Transverse colon (tissue), 4 donors: ENCODE measurements at regions not wholly inside any gene's neighbourhood (a gene's known extent, or its start where the extent isn't known, plus 50 kb on each side); places are given as distances from the start of the nearest gene placed in this dataset.

ENCODE experiments used
- DNase-seq: peaks from one replicate; pipeline ENCODE4 v3.0.0-alpha.2; 2019
- H3K27ac ChIP-seq, 4 donors: fragments of 200-600 bp; sonication (generic); 2 replicates each; pipeline ENCODE4 v1.5.1; 2016 to 2018; ENCODE audit warnings: inconsistent platforms in 4 of 4
- H3K27me3 ChIP-seq: fragments of 200-600 bp; sonication (generic); 2 replicates; pipeline ENCODE4 v1.5.1; 2017; ENCODE audit warnings: inconsistent platforms
- H3K36me3 ChIP-seq, 4 donors: fragments of 200-600 bp; sonication (generic); 2 replicates each; pipeline ENCODE4 v1.5.1; 2017 to 2019; ENCODE audit warnings: inconsistent platforms in 4 of 4
- H3K4me1 ChIP-seq, 4 donors: fragments of 200-600 bp; sonication (generic); 2 replicates each; pipeline ENCODE4 v1.5.1; 2017 to 2020; ENCODE audit warnings: inconsistent platforms in 4 of 4
- H3K4me3 ChIP-seq, 4 donors: fragments of 200-600 bp; sonication (generic); 1 replicate in 1 of 4; 2 replicates in 3 of 4; pipeline versions ENCODE4 v1.5.1 to v1.6.1; 2017 to 2019; ENCODE audit warnings: inconsistent platforms in 4 of 4
- H3K9me3 ChIP-seq, 2 donors: fragments of 200-600 bp; sonication (generic); 2 replicates each; pipeline ENCODE4 v1.5.1; 2017 to 2019; ENCODE audit warnings: inconsistent platforms in 2 of 2
- EP300 ChIP-seq: sonication (generic); formaldehyde crosslinking; IDR thresholded peaks from one replicate; pipeline ENCODE4 v1.6.1; 2017; ENCODE audit warnings: antibody characterized with exemption, low read depth
- POLR2A ChIP-seq: fragments of 450-650 bp; IDR thresholded peaks from one replicate; pipeline ENCODE4 v1.6.1; 2016; ENCODE audit warnings: antibody characterized with exemption, mild to moderate bottlenecking, moderate library complexity
- POLR2AphosphoS5 ChIP-seq, 3 donors: sonication (generic); formaldehyde crosslinking; IDR thresholded peaks; one replicate each; pipeline ENCODE4 v1.6.1; 2016; ENCODE audit warnings: antibody characterized with exemption in 3 of 3
- WGBS, 2 donors: methylation state at CpG; one replicate each; pipeline ENCODE4 v1.1.5; 2018; ENCODE audit warnings: low coverage in 1 of 2; 5-methylcytosine and 5-hydroxymethylcytosine counted together
- in situ Hi-C, 4 donors: fragments of 200-750 bp; cut with MboI; loops; one replicate each; pipeline versions ENCODE4 v1.15.0 to v1.15.1; 2017; ENCODE audit warnings: low sequenced_read_pairs in 3 of 4, low pct_ligation_motif_present in 1 of 4, low pct_unique_long_range_greater_than_20kb in 1 of 4
- intact Hi-C: fragments of 100-400 bp; cut with DNase I; formaldehyde crosslinking; loops from one replicate; pipeline ENCODE4 v1.15.1; 2023; ENCODE audit warnings: low total_unique reads
- TF ChIP-seq, protein P1 (sequence below), 5 experiments: fragments of 200-600 bp in 3 of 5; fragments of 450-650 bp in 2 of 5; sonication (generic) in 3 of 5; IDR thresholded peaks; 1 replicate in 2 of 5; 2 replicates in 3 of 5; pipeline ENCODE4 v1.5.1; 2016 to 2017; ENCODE audit warnings: antibody characterized with exemption in 5 of 5, inconsistent platforms in 3 of 5, mild to moderate bottlenecking in 2 of 5, moderate library complexity in 1 of 5

DNA sequence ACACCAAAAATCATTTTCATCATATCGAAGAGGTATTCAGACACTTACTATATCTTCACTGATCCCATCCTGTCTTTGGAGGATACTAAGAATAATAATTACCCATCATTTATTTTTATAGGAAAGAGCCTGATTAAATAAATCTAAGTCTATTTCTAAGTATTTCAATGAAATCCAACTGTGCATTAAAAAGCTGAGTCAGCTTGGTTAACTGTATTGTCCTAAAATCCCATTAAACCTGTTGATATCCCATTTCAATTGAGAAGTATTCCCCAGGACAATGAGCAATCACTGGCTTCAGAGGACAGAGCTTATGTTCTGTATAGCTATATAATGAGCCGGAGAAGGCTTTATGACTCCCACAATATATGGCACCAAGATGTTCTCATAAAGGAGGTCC lies 142.0 kb upstream of the RORB start:
- Histone ChIP-seq H3K36me3 (no peaks in the 10 kb centered on the region), H3K4me1 (no peaks in the 10 kb centered on the region), H3K27ac (no peak overlapping the region), H3K9me3 (no peaks in the 10 kb centered on the region), H3K4me3 (no peak overlapping the region), H3K27me3 (no peaks in the 10 kb centered on the region)
- DNase-seq: no peak
- in situ Hi-C loops: no loop called here
- no peak for TF ChIP-seq POLR2AphosphoS5 (IDR thresholded peaks at IDR 0.05)
- 74 to 78% methylated on average over 1 to 2 of the region's 2 CpGs for WGBS, 2 donors
- intact Hi-C loops: no loop called here

DNA sequence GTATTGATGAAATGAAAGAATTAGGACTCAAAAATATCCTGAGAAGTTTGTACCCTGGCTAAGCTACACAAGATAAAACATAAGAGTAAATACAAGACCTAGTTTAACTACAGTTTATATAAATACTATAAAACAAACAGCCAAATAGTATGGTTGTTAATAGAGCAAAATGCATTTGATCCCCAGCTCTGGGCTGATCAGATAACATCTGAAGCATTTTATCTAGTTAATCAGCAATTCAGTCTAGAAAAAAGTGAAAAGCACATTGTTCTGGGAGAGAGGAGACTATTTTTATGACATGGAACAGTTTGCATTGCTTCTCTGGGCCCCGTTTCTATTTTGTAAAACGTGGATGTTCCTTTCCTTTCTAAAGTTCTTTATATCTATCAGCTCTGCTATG lies 139.6 kb upstream of the RORB start:
- no peaks in the 10 kb centered on the region for H3K4me1 ChIP-seq
- WGBS, 2 donors: 26% methylated on average over 2 of the region's 2 CpGs; no CpG with 5 or more reads in 1 of the 2 donors
- H3K9me3 ChIP-seq: no peaks in the 10 kb centered on the region
- H3K27ac ChIP-seq: no peak overlapping the region
- DNase-seq: no peak
- H3K36me3 ChIP-seq: no peaks in the 10 kb centered on the region
- H3K4me3 ChIP-seq: no peak overlapping the region
- in situ Hi-C loops: no loop called here
- TF ChIP-seq EP300 (no peak), POLR2AphosphoS5 (IDR thresholded peaks at IDR 0.05) (no peak), POLR2A (no peak)
- TF ChIP-seq, protein P1, sequence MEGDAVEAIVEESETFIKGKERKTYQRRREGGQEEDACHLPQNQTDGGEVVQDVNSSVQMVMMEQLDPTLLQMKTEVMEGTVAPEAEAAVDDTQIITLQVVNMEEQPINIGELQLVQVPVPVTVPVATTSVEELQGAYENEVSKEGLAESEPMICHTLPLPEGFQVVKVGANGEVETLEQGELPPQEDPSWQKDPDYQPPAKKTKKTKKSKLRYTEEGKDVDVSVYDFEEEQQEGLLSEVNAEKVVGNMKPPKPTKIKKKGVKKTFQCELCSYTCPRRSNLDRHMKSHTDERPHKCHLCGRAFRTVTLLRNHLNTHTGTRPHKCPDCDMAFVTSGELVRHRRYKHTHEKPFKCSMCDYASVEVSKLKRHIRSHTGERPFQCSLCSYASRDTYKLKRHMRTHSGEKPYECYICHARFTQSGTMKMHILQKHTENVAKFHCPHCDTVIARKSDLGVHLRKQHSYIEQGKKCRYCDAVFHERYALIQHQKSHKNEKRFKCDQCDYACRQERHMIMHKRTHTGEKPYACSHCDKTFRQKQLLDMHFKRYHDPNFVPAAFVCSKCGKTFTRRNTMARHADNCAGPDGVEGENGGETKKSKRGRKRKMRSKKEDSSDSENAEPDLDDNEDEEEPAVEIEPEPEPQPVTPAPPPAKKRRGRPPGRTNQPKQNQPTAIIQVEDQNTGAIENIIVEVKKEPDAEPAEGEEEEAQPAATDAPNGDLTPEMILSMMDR (IDR thresholded peaks at IDR 0.05): no peak
- intact Hi-C loops: no loop called here
- H3K27me3 ChIP-seq: no peaks in the 10 kb centered on the region

DNA sequence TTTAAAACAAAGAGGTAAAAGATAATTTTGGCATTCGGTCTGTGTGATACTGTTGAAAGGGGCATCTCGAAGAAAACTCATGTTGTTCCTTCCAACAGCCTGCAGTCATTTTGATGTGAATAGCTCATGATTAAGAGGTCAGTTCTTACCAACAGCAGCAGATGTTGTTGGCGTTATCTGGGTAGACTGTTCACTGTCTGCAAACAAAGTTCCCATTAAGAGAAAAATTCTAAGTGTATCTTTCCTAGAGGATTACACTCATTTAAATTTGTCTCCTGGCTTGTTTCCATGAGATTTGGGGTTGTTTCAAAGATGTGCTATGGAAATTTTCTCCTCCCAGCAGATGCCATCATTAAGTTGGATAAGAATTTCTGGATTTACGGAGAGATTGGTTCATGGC lies 138.2 kb upstream of the RORB start:
- H3K4me1 ChIP-seq: no peaks in the 10 kb centered on the region
- no peak for TF ChIP-seq POLR2AphosphoS5 (IDR thresholded peaks at IDR 0.05)
- TF ChIP-seq EP300: no peak
- TF ChIP-seq POLR2A: no peak
- TF ChIP-seq, protein P1 (IDR thresholded peaks at IDR 0.05): no peak

DNA sequence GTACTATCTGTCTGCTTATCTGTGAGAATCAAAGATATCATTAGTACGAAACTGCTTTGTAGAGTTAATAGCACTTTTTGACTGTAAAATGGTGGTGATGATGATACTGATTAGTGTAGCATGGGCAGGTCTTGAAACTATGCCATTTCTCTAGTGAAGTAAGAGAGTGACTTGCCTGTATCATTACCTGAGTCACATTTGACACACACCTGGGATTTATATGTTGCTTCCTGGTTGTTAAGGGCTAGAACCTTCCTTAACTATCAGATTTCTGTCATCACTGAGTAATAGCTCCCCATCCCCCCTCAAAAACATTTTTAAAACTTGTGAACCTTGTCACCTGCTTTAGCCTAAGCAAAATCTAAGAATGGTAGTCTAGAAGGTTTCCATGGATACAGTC lies 135.6 kb upstream of the RORB start:
- TF ChIP-seq POLR2AphosphoS5 (IDR thresholded peaks at IDR 0.05): no peak
- no peak for TF ChIP-seq POLR2A
- TF ChIP-seq, protein P1 (IDR thresholded peaks at IDR 0.05): no peak
- TF ChIP-seq EP300: no peak
- Histone ChIP-seq H3K27ac (no peak overlapping the region), H3K4me3 (no peak overlapping the region), H3K4me1 (no peaks in the 10 kb centered on the region), H3K9me3 (no peaks in the 10 kb centered on the region), H3K36me3 (no peaks in the 10 kb centered on the region), H3K27me3 (no peaks in the 10 kb centered on the region)
- DNase-seq: no peak
- in situ Hi-C loops: no loop called here
- WGBS, 2 donors: 60% methylated on average over 1 of the region's 1 CpG
- intact Hi-C loops: no loop called here

More for the DNA sequence above, 138.2 kb upstream of the RORB start:
- WGBS, 2 donors: 82 to 90% methylated on average over 3 to 4 of the region's 4 CpGs
- H3K9me3 ChIP-seq: no peaks in the 10 kb centered on the region
- intact Hi-C loops (no loop called here), in situ Hi-C loops (no loop called here)
- no peak overlapping the region for H3K27ac ChIP-seq
- no peak for DNase-seq
- H3K36me3 ChIP-seq: no peaks in the 10 kb centered on the region
- H3K27me3 ChIP-seq: no peaks in the 10 kb centered on the region
- no peak overlapping the region for H3K4me3 ChIP-seq

DNA sequence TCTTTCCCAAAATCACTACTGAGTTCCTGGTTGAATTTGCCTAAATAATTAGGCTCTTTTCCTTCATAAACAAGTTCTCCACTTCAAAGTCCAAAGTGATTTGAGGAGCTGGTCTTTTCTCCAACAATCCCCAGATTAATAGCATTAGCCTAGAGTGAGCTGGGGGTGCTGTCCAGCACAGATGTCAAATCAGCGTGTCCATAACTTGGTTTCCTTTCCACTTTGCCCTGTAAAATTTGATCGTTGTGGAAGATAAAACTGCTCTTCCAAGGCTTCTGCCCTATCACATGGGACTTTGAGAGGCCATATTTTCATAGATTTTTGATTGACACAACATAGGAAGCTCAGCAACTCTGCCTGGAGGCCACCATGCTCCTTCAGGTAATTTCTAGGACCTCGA lies 134.7 kb upstream of the RORB start:
- 50 to 62% methylated on average over 1 to 3 of the region's 3 CpGs for WGBS, 2 donors
- DNase-seq: no peak
- no peaks in the 10 kb centered on the region for H3K27me3 ChIP-seq
- H3K36me3 ChIP-seq: no peaks in the 10 kb centered on the region
- intact Hi-C loops: no loop called here
- H3K27ac ChIP-seq: no peak overlapping the region
- no peak overlapping the region for H3K4me3 ChIP-seq
- no peaks in the 10 kb centered on the region for H3K9me3 ChIP-seq
- in situ Hi-C loops: no loop called here
- no peaks in the 10 kb centered on the region for H3K4me1 ChIP-seq
- TF ChIP-seq EP300 (no peak), POLR2AphosphoS5 (IDR thresholded peaks at IDR 0.05) (no peak), POLR2A (no peak)
- TF ChIP-seq, protein P1 (IDR thresholded peaks at IDR 0.05): no peak
